ENCODE measurements at regions not wholly inside any gene's neighbourhood (a gene's known extent, or its start where the extent isn't known, plus 50 kb on each side); places are given as distances from the start of the nearest gene placed in this dataset.

DNA sequence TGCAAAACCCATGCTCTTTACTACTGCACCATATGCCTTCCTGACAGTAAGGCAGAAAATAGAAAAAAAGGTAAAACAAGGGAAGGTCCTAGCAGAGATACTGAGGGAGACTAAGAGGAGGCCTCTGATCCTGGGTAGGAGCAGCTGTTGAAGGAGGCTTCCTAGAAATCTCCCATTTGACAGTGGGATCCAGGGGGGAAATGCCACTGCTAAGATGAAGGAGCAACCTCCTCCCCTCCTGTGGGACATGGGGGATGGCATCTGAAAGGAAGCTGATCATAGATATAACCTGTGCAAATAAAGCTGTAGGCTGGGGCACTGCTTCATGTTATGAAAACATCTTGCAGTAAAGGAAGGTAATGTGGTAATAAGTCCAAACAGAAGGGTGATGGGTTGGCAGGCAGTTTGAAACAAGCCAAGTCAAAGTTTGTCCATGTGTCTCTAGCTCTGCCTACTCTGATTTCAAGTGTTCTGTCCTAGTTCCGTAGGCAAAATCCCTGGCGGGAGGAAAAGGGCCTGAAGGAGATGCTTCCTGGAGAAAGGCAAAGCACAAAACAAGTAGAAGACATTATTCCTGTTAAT, 86.7 kb upstream of the EED start:
- H3K4me1 ChIP-seq (ENCODE audit: control insufficient read depth, insufficient read depth, low read length), result peaks cover 24% of the 10 kb centered on the region
- H3K4me3 ChIP-seq (ENCODE audit: low read length), result no peak overlapping the region
- no peaks in the 10 kb centered on the region for H3K9me3 ChIP-seq (replicated peaks; ENCODE audit: control insufficient read depth, low read depth, low read length)
- WGBS (ENCODE audit: insufficient coverage), result 92% methylated on average over 2 of the region's 2 CpGs
- DNase-seq, result no peak
- H3K27ac ChIP-seq (ENCODE audit: low read length), result no peak overlapping the region
- H3K36me3 ChIP-seq (ENCODE audit: control insufficient read depth, insufficient read depth, low read length), result no peaks in the 10 kb centered on the region
- H3K27me3 ChIP-seq (ENCODE audit: control insufficient read depth, insufficient read depth, low read length), result no peaks in the 10 kb centered on the region

DNA sequence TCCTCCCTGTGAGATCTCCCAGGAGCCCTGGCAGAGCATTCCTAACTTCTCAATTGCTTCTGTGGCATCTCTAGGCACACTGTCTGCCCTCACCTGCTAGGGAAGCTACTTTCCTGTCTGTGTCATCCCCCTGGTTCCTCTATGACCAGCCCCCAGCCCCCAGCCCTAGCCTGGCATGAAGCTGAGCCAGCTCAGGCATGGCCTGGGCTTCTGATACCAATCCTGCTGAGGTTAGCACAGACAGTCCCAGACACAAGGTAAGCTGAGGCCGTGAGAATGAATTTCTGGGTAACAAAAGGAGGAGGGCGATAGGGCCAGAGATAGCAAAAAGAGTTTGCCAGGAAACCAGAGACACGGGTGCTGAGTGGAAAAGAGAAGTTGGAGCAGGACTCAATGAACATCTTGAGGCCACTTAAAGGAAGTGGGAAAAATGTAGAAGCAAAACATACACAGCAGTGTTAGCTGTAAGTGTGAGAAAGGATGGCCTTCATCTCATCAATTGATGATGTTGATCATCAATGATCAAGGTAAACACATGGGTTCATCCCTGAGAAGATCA, 87.6 kb upstream of the PICALM start:
- Histone ChIP-seq H3K4me3 (ENCODE audit: low read length) (no peak overlapping the region), H3K4me1 (ENCODE audit: control insufficient read depth, insufficient read depth, low read length) (peaks cover 21% of the 10 kb centered on the region), H3K27me3 (ENCODE audit: control insufficient read depth, insufficient read depth, low read length) (no peaks in the 10 kb centered on the region), H3K27ac (ENCODE audit: low read length) (no peak overlapping the region), H3K9me3 (replicated peaks; ENCODE audit: control insufficient read depth, low read depth, low read length) (no peaks in the 10 kb centered on the region), H3K36me3 (ENCODE audit: control insufficient read depth, insufficient read depth, low read length) (no peaks in the 10 kb centered on the region)
- 59% methylated on average over 3 of the region's 3 CpGs for WGBS (ENCODE audit: insufficient coverage)
- DNase-seq, result peak; percentile 58

DNA sequence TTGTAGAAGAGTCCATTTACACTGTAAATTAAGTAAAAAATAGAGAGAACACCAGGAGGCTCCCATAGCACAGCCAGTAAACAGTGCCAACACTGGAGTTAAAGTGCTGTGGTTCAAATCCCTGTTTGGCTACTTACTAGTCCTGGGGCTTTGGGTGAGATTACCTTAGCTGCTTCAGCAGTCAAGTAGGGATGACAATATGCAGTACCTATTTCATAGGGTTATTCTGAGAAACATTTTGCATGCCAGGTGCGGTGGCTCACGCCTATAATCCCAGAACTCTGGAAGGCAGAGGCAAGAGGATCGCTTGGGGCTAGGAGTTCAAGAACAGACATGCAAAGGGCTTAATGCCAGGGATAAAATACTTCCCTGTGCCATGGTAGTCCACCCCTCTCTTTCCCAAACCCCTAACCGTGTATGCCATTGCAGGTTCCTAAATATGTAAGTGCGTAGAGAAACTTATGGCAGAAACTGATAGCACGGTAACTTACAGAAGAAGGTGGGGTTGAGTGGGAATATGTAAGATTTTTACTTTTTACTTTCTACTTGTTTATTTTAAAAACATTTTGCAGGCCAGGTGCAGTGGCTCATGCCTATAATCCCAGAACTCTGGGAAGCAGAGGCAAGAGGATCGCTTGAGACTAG, 86.4 kb upstream of the PICALM start:
- Histone ChIP-seq H3K27ac (ENCODE audit: low read length) (no peak overlapping the region), H3K4me1 (ENCODE audit: control insufficient read depth, insufficient read depth, low read length) (peaks cover 24% of the 10 kb centered on the region), H3K36me3 (ENCODE audit: control insufficient read depth, insufficient read depth, low read length) (no peaks in the 10 kb centered on the region), H3K9me3 (replicated peaks; ENCODE audit: control insufficient read depth, low read depth, low read length) (no peaks in the 10 kb centered on the region), H3K27me3 (ENCODE audit: control insufficient read depth, insufficient read depth, low read length) (no peaks in the 10 kb centered on the region), H3K4me3 (ENCODE audit: low read length) (no peak overlapping the region)
- 76% methylated on average over 3 of the region's 7 CpGs for WGBS (ENCODE audit: insufficient coverage)
- DNase-seq, result no peak

DNA sequence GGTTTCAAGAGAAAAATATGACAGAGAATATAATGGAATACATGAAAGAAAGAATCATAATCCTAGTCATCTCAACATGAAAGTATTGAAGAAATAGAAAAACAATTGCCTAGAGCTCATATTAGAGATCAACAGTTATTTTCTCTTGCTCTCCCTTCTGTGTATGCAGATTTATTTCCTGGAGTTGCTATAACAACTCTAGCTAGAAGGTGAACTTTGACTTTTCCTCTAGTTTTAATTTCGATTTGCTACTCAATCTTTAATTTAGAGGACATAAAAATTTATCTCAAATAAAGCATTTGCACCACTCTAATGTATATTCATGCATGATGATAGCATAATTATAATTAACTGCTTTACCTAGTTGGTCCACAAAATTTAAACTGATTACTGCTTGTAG, 84.6 kb upstream of the PICALM start:
- Histone ChIP-seq H3K9me3 (replicated peaks; ENCODE audit: control insufficient read depth, low read depth, low read length) (no peaks in the 10 kb centered on the region), H3K27ac (ENCODE audit: low read length) (no peak overlapping the region), H3K27me3 (ENCODE audit: control insufficient read depth, insufficient read depth, low read length) (no peaks in the 10 kb centered on the region), H3K4me3 (ENCODE audit: low read length) (no peak overlapping the region), H3K4me1 (ENCODE audit: control insufficient read depth, insufficient read depth, low read length) (peaks cover 20% of the 10 kb centered on the region), H3K36me3 (ENCODE audit: control insufficient read depth, insufficient read depth, low read length) (no peaks in the 10 kb centered on the region)
- DNase-seq, result no peak
- WGBS (ENCODE audit: insufficient coverage), result no CpG with 5 or more reads among the region's 1 CpG

DNA sequence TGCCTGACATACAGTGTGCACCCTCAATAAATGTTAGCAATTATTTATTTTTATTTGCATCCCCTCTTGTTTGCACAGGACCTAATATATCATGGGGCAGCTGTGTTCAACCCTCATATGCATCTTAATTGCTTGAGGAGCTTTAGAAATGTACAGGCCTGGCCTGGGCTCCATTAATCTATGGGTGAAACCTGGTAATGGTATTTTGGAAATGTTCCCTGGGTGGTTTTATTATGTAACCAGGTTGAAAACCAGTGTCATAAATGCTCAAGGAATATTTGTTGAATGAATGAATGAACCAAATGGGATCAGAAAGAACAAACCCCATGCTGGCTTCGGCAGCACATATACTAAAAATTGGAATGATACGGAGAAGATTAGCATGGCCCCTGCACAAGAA, 84.0 kb upstream of the PICALM start:
- Histone ChIP-seq H3K9me3 (replicated peaks; ENCODE audit: control insufficient read depth, low read depth, low read length) (no peaks in the 10 kb centered on the region), H3K27ac (ENCODE audit: low read length) (no peak overlapping the region)

DNA sequence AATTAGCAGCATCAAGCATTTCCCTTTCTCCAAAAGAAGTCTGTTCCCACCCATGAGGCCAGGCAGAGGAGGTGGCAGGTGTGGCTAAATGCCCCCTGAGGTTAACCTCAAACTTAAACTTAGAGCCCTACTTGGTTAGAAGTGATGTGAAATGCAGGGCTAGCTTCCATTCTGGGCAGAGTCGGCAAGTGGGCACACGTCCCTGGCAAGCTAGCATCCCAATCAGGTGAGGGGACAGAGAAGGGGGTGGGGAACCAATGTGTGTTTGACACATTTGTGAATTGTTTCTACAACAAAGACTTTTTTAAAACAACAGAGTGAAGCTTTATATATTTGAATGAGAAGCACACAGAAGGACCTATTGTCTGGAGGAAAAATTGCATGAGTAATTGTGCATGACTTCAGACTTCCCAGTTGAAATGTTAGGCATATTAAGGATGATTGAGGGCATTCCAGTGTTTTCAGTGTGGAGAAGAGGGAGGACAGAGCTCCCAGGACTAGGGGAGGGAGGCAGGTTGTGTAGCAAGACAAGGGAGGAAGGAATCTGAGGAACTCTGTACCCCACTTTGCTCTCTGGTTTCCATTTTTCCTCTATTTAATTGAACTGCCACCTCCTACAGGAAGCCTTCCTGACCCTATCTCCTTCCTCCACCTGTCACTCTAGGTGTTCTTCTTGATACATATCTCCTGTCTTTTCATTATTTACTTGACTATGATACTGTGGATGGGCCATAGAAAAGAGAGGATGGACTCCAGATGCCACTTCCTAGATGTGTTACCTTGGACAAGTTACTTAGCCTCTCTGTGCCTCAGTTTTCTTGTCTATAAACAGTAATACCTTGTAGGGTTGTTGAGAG, 83.3 kb upstream of the PICALM start:
- DNase-seq, result peak; percentile 21
- no peak overlapping the region for H3K4me3 ChIP-seq (ENCODE audit: low read length)
- H3K27me3 ChIP-seq (ENCODE audit: control insufficient read depth, insufficient read depth, low read length), result no peaks in the 10 kb centered on the region
- WGBS (ENCODE audit: insufficient coverage), result no CpG with 5 or more reads among the region's 2 CpGs
- peaks cover 20% of the 10 kb centered on the region for H3K4me1 ChIP-seq (ENCODE audit: control insufficient read depth, insufficient read depth, low read length)
- no peaks in the 10 kb centered on the region for H3K36me3 ChIP-seq (ENCODE audit: control insufficient read depth, insufficient read depth, low read length)
- no peaks in the 10 kb centered on the region for H3K9me3 ChIP-seq (replicated peaks; ENCODE audit: control insufficient read depth, low read depth, low read length)
- peak overlapping the region; percentile 66 for H3K27ac ChIP-seq (ENCODE audit: low read length)

More for the DNA sequence above, 84.0 kb upstream of the PICALM start:
- no CpG with 5 or more reads among the region's 2 CpGs for WGBS (ENCODE audit: insufficient coverage)
- H3K4me3 ChIP-seq (ENCODE audit: low read length), result no peak overlapping the region
- H3K4me1 ChIP-seq (ENCODE audit: control insufficient read depth, insufficient read depth, low read length), result peaks cover 20% of the 10 kb centered on the region
- DNase-seq, result no peak
- H3K36me3 ChIP-seq (ENCODE audit: control insufficient read depth, insufficient read depth, low read length), result no peaks in the 10 kb centered on the region
- H3K27me3 ChIP-seq (ENCODE audit: control insufficient read depth, insufficient read depth, low read length), result no peaks in the 10 kb centered on the region

DNA sequence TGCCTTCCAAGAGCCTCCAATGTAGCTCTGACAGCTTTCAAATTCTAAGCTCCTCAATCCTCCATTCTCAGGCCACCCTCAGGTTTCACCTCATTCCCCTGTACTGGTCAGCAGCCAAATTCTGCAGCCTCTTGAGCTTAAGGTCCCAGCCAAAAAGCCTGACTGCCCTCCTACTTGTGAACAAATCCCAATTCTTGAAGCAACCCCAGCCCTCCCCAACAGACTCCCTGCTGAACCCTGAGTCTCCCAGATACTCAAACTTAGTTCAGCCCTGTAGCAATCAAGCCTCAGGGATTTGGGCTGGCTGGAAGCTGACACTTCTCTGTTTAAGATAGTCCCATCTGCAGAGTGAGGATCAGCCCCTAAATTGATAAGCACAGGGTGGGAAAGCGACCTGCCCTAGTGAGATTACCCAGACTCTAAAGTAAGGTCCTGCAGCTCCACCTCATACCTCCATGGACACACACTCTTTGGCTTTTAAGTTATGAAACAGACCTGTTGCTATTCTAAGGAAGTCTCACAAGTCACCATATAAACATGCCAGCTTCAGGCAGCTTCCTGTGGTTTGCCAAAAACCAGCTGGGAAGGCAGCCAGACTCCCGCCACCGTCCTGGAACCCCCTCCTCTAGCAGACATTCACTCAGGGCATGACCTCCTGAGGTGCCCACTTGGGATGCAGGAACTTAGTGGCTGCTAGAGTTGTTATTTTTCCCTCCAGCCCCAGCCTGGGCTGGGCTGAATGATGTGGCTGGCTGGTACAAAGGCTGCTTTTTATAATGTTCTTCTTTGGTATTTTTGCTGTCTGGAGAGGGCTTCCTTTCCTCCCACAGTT, 82.5 kb upstream of the PICALM start:
- peak overlapping the region; percentile 66 for H3K27ac ChIP-seq (ENCODE audit: low read length)
- no peaks in the 10 kb centered on the region for H3K27me3 ChIP-seq (ENCODE audit: control insufficient read depth, insufficient read depth, low read length)
- H3K4me1 ChIP-seq (ENCODE audit: control insufficient read depth, insufficient read depth, low read length), result peaks cover 20% of the 10 kb centered on the region
- no peaks in the 10 kb centered on the region for H3K36me3 ChIP-seq (ENCODE audit: control insufficient read depth, insufficient read depth, low read length)
- peak; percentile 40 for DNase-seq
- H3K4me3 ChIP-seq (ENCODE audit: low read length), result no peak overlapping the region
- no peaks in the 10 kb centered on the region for H3K9me3 ChIP-seq (replicated peaks; ENCODE audit: control insufficient read depth, low read depth, low read length)
- 0% methylated on average over 2 of the region's 3 CpGs for WGBS (ENCODE audit: insufficient coverage)

DNA sequence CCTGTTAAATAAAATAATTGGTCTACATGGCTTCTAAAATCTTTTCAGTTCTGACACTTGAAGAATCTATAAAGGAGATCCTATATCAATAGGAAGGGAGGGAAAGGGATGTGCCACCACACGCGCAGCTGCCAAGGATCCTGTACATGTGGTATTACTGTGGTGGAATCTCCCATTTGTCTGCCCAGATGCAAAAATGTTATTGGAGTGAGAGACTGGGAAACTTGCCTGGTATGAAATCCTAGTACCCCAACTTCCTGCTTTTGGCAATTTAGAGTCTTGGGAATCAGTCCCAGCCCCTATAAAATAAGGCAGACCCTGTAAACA, 81.9 kb upstream of the PICALM start:
- no peaks in the 10 kb centered on the region for H3K36me3 ChIP-seq (ENCODE audit: control insufficient read depth, insufficient read depth, low read length)
- no peak overlapping the region for H3K4me3 ChIP-seq (ENCODE audit: low read length)
- peak overlapping the region; percentile 66 for H3K27ac ChIP-seq (ENCODE audit: low read length)
- peaks cover 20% of the 10 kb centered on the region for H3K4me1 ChIP-seq (ENCODE audit: control insufficient read depth, insufficient read depth, low read length)
- no peaks in the 10 kb centered on the region for H3K27me3 ChIP-seq (ENCODE audit: control insufficient read depth, insufficient read depth, low read length)
- DNase-seq, result peak; percentile 75
- 50% methylated on average over 2 of the region's 2 CpGs for WGBS (ENCODE audit: insufficient coverage)
- H3K9me3 ChIP-seq (replicated peaks; ENCODE audit: control insufficient read depth, low read depth, low read length), result no peaks in the 10 kb centered on the region

DNA sequence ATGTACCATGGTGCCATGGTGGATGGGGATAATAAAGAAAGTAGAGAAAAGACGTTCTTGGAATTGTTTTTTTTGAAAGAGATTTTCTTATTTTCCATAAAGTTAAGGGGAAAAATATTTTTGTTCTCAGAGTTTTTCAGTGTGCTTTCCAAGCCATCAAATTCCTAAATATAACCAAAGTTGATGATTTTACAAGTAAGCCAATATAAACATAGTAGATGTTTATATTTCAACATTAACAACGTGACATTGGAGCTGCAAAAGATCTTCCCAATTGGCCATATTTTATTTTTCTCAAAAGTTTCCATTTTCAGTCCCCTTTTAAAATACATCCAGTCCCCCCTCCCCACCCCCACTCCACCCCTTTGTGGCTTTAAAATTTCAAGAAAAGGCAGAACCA, 80.9 kb upstream of the PICALM start:
- no CpG with 5 or more reads among the region's 2 CpGs for WGBS (ENCODE audit: insufficient coverage)
- peak overlapping the region; percentile 35 for H3K27ac ChIP-seq (ENCODE audit: low read length)

More for the DNA sequence above, 80.9 kb upstream of the PICALM start:
- H3K36me3 ChIP-seq (ENCODE audit: control insufficient read depth, insufficient read depth, low read length), result no peaks in the 10 kb centered on the region
- peaks cover 20% of the 10 kb centered on the region for H3K4me1 ChIP-seq (ENCODE audit: control insufficient read depth, insufficient read depth, low read length)
- H3K4me3 ChIP-seq (ENCODE audit: low read length), result no peak overlapping the region
- H3K9me3 ChIP-seq (replicated peaks; ENCODE audit: control insufficient read depth, low read depth, low read length), result no peaks in the 10 kb centered on the region
- peak; percentile 54 for DNase-seq
- H3K27me3 ChIP-seq (ENCODE audit: control insufficient read depth, insufficient read depth, low read length), result no peaks in the 10 kb centered on the region

Data from muscle of leg (tissue), 3 donors.